GM19397 (cell line): ENCODE measurements at regions not wholly inside any gene's neighbourhood (a gene's known extent, or its start where the extent isn't known, plus 50 kb on each side); places are given as distances from the start of the nearest gene placed in this dataset.
"Not testable (repeated sequence)": the region's sequence is repeated elsewhere in the genome, so short reads cannot be mapped to it uniquely, and the experiment has no call there.

Experiments
- ATAC-seq: cut with Tn5 transposase; IDR thresholded peaks from one replicate; pipeline ENCODE4 v1.9.1; 2021; ENCODE audit warnings: mild to moderate bottlenecking, moderate library complexity; ENCODE audit not compliant: unreplicated experiment

- ATAC-seq, result no peak
Measured at GRCh38 chr12:115813256-115813655, 464.2 kb downstream of the MED13L start.

GRCh38 chr12:115811929-115812328, 465.6 kb downstream of the MED13L start:
- no peak for ATAC-seq

GRCh38 chr12:115811045-115811444, 466.4 kb downstream of the MED13L start:
- ATAC-seq, result no peak

- no peak for ATAC-seq
Measured at GRCh38 chr12:115810122-115810901, 467.2 kb downstream of the MED13L start.

GRCh38 chr12:115806000-115806399, 471.5 kb downstream of the MED13L start:
- ATAC-seq, result no peak

GRCh38 chr12:115802767-115803166, 474.7 kb downstream of the MED13L start:
- ATAC-seq, result no peak

- no peak for ATAC-seq
Measured at GRCh38 chr12:115801871-115802270, 475.6 kb downstream of the MED13L start.

- no peak for ATAC-seq
Measured at GRCh38 chr12:115799610-115800009, 477.9 kb downstream of the MED13L start.

GRCh38 chr12:115798309-115798917, 479.1 kb downstream of the MED13L start:
- no peak for ATAC-seq

GRCh38 chr12:115794659-115795081, 482.8 kb downstream of the MED13L start:
- no peak for ATAC-seq

- no peak for ATAC-seq
Measured at GRCh38 chr12:115791331-115791730, 486.2 kb downstream of the MED13L start.

GRCh38 chr12:115790526-115790925, 487.0 kb downstream of the MED13L start:
- ATAC-seq, result no peak

GRCh38 chr12:115786490-115786889, 491.0 kb downstream of the MED13L start:
- ATAC-seq, result not testable (repeated sequence)

- ATAC-seq, result no peak
Measured at GRCh38 chr12:115785548-115785947, 491.9 kb downstream of the MED13L start.

- ATAC-seq, result no peak
Measured at GRCh38 chr12:115776399-115776798, 501.1 kb downstream of the MED13L start.

GRCh38 chr12:115774148-115774895, 503.2 kb downstream of the MED13L start:
- no peak for ATAC-seq

- ATAC-seq, result no peak
Measured at GRCh38 chr12:115771601-115772000, 505.9 kb downstream of the MED13L start.

GRCh38 chr12:115771065-115771464, 506.4 kb downstream of the MED13L start:
- no peak for ATAC-seq

- no peak for ATAC-seq
Measured at GRCh38 chr12:115770643-115771042, 506.9 kb downstream of the MED13L start.

- ATAC-seq, result no peak
Measured at GRCh38 chr12:115767916-115768315, 509.6 kb downstream of the MED13L start.

- ATAC-seq, result no peak
Measured at GRCh38 chr12:115763982-115764621, 513.4 kb downstream of the MED13L start.
